ENCODE measurements at regions not wholly inside any gene's neighbourhood (a gene's known extent, or its start where the extent isn't known, plus 50 kb on each side); places are given as distances from the start of the nearest gene placed in this dataset.

GRCh38 chr9:90458485-90458884, 184.1 kb downstream of the DIRAS2 start:
- TF ChIP-seq SUZ12 (IDR thresholded peaks at IDR 0.05; ENCODE audit: extremely low read depth, insufficient read depth, insufficient read length): no peak
- TF ChIP-seq ZNF274 (IDR thresholded peaks at IDR 0.05; ENCODE audit: low read depth, low read length): no peak
- TF ChIP-seq YY1 (IDR thresholded peaks at IDR 0.05; ENCODE audit: insufficient read depth, insufficient read length): no peak
- H3K36me3 ChIP-seq (ENCODE audit: insufficient read depth, insufficient read length, low read length): no peaks in the 10 kb centered on the region

GRCh38 chr9:90459321-90459720, 183.3 kb downstream of the DIRAS2 start:
- Histone ChIP-seq H3K36me3 (ENCODE audit: insufficient read depth, insufficient read length, low read length) (no peaks in the 10 kb centered on the region), H3K9ac (ENCODE audit: insufficient read length, low read depth) (no peak overlapping the region), H3K27me3 (ENCODE audit: insufficient read depth, insufficient read length) (no peaks in the 10 kb centered on the region), H3K4me1 (ENCODE audit: insufficient read depth, insufficient read length) (no peaks in the 10 kb centered on the region), H3K9me3 (ENCODE audit: insufficient read depth, low read length) (peaks cover 5% of the 10 kb centered on the region; the same call in 1 of the 2 replicates), H3K4me3 (ENCODE audit: insufficient read length, low read depth) (no peak overlapping the region)
- TF ChIP-seq ZNF274 (IDR thresholded peaks at IDR 0.05; ENCODE audit: low read depth, low read length): no peak
- TF ChIP-seq YY1 (IDR thresholded peaks at IDR 0.05; ENCODE audit: insufficient read depth, insufficient read length): no peak
- no peak for TF ChIP-seq SUZ12 (IDR thresholded peaks at IDR 0.05; ENCODE audit: extremely low read depth, insufficient read depth, insufficient read length)
- no peak for DNase-seq (ENCODE audit: low read depth, low spot score)

More at GRCh38 chr9:90458485-90458884, 184.1 kb downstream of the DIRAS2 start:
- no peaks in the 10 kb centered on the region for H3K4me1 ChIP-seq (ENCODE audit: insufficient read depth, insufficient read length)
- H3K27me3 ChIP-seq (ENCODE audit: insufficient read depth, insufficient read length): no peaks in the 10 kb centered on the region
- peaks cover 13% of the 10 kb centered on the region for H3K9me3 ChIP-seq (ENCODE audit: insufficient read depth, low read length)
- H3K4me3 ChIP-seq (ENCODE audit: insufficient read length, low read depth): no peak overlapping the region
- DNase-seq (ENCODE audit: low read depth, low spot score): no peak
- H3K9ac ChIP-seq (ENCODE audit: insufficient read length, low read depth): no peak overlapping the region

GRCh38 chr9:90460220-90460619, 182.4 kb downstream of the DIRAS2 start:
- Histone ChIP-seq H3K36me3 (ENCODE audit: insufficient read depth, insufficient read length, low read length) (no peaks in the 10 kb centered on the region), H3K27me3 (ENCODE audit: insufficient read depth, insufficient read length) (no peaks in the 10 kb centered on the region), H3K4me3 (ENCODE audit: insufficient read length, low read depth) (no peak overlapping the region), H3K9me3 (ENCODE audit: insufficient read depth, low read length) (0 out of 2 replicates have a peak, but pooled peaks cover 4% of the 10 kb centered on the region), H3K4me1 (ENCODE audit: insufficient read depth, insufficient read length) (no peaks in the 10 kb centered on the region), H3K9ac (ENCODE audit: insufficient read length, low read depth) (no peak overlapping the region)
- DNase-seq (ENCODE audit: low read depth, low spot score): peak; percentile 38
- TF ChIP-seq ZNF274 (IDR thresholded peaks at IDR 0.05; ENCODE audit: low read depth, low read length) (no peak), SUZ12 (IDR thresholded peaks at IDR 0.05; ENCODE audit: extremely low read depth, insufficient read depth, insufficient read length) (no peak), YY1 (IDR thresholded peaks at IDR 0.05; ENCODE audit: insufficient read depth, insufficient read length) (no peak)

GRCh38 chr9:90464978-90465377, 177.6 kb downstream of the DIRAS2 start:
- no peak overlapping the region for H3K4me3 ChIP-seq (ENCODE audit: insufficient read length, low read depth)
- TF ChIP-seq YY1 (IDR thresholded peaks at IDR 0.05; ENCODE audit: insufficient read depth, insufficient read length) (no peak), SUZ12 (IDR thresholded peaks at IDR 0.05; ENCODE audit: extremely low read depth, insufficient read depth, insufficient read length) (no peak), ZNF274 (IDR thresholded peaks at IDR 0.05; ENCODE audit: low read depth, low read length) (no peak)
- no peaks in the 10 kb centered on the region for H3K9me3 ChIP-seq (ENCODE audit: insufficient read depth, low read length)
- DNase-seq (ENCODE audit: low read depth, low spot score): no peak
- H3K9ac ChIP-seq (ENCODE audit: insufficient read length, low read depth): no peak overlapping the region
- H3K27me3 ChIP-seq (ENCODE audit: insufficient read depth, insufficient read length): no peaks in the 10 kb centered on the region
- no peaks in the 10 kb centered on the region for H3K4me1 ChIP-seq (ENCODE audit: insufficient read depth, insufficient read length)
- H3K36me3 ChIP-seq (ENCODE audit: insufficient read depth, insufficient read length, low read length): no peaks in the 10 kb centered on the region

GRCh38 chr9:90466441-90466840, 176.2 kb downstream of the DIRAS2 start:
- no peaks in the 10 kb centered on the region for H3K36me3 ChIP-seq (ENCODE audit: insufficient read depth, insufficient read length, low read length)
- no peak overlapping the region for H3K9ac ChIP-seq (ENCODE audit: insufficient read length, low read depth)
- no peaks in the 10 kb centered on the region for H3K27me3 ChIP-seq (ENCODE audit: insufficient read depth, insufficient read length)
- H3K4me3 ChIP-seq (ENCODE audit: insufficient read length, low read depth): no peak overlapping the region
- H3K9me3 ChIP-seq (ENCODE audit: insufficient read depth, low read length): no peaks in the 10 kb centered on the region
- TF ChIP-seq YY1 (IDR thresholded peaks at IDR 0.05; ENCODE audit: insufficient read depth, insufficient read length) (no peak), SUZ12 (IDR thresholded peaks at IDR 0.05; ENCODE audit: extremely low read depth, insufficient read depth, insufficient read length) (no peak), ZNF274 (IDR thresholded peaks at IDR 0.05; ENCODE audit: low read depth, low read length) (no peak)
- H3K4me1 ChIP-seq (ENCODE audit: insufficient read depth, insufficient read length): no peaks in the 10 kb centered on the region
- no peak for DNase-seq (ENCODE audit: low read depth, low spot score)

GRCh38 chr9:90469435-90469834, 173.2 kb downstream of the DIRAS2 start:
- TF ChIP-seq SUZ12 (IDR thresholded peaks at IDR 0.05; ENCODE audit: extremely low read depth, insufficient read depth, insufficient read length) (no peak), ZNF274 (IDR thresholded peaks at IDR 0.05; ENCODE audit: low read depth, low read length) (no peak), YY1 (IDR thresholded peaks at IDR 0.05; ENCODE audit: insufficient read depth, insufficient read length) (no peak)
- H3K36me3 ChIP-seq (ENCODE audit: insufficient read depth, insufficient read length, low read length): no peaks in the 10 kb centered on the region
- H3K4me3 ChIP-seq (ENCODE audit: insufficient read length, low read depth): no peak overlapping the region
- no peak for DNase-seq (ENCODE audit: low read depth, low spot score)
- no peaks in the 10 kb centered on the region for H3K9me3 ChIP-seq (ENCODE audit: insufficient read depth, low read length)
- H3K27me3 ChIP-seq (ENCODE audit: insufficient read depth, insufficient read length): no peaks in the 10 kb centered on the region
- no peaks in the 10 kb centered on the region for H3K4me1 ChIP-seq (ENCODE audit: insufficient read depth, insufficient read length)
- H3K9ac ChIP-seq (ENCODE audit: insufficient read length, low read depth): no peak overlapping the region

GRCh38 chr9:90469865-90470387, 172.7 kb downstream of the DIRAS2 start:
- Histone ChIP-seq H3K27me3 (ENCODE audit: insufficient read depth, insufficient read length) (no peaks in the 10 kb centered on the region), H3K4me1 (ENCODE audit: insufficient read depth, insufficient read length) (no peaks in the 10 kb centered on the region), H3K36me3 (ENCODE audit: insufficient read depth, insufficient read length, low read length) (no peaks in the 10 kb centered on the region), H3K9me3 (ENCODE audit: insufficient read depth, low read length) (no peaks in the 10 kb centered on the region), H3K4me3 (ENCODE audit: insufficient read length, low read depth) (no peak overlapping the region), H3K9ac (ENCODE audit: insufficient read length, low read depth) (peak overlapping the region; percentile 13)
- TF ChIP-seq YY1 (IDR thresholded peaks at IDR 0.05; ENCODE audit: insufficient read depth, insufficient read length) (no peak), ZNF274 (IDR thresholded peaks at IDR 0.05; ENCODE audit: low read depth, low read length) (no peak), SUZ12 (IDR thresholded peaks at IDR 0.05; ENCODE audit: extremely low read depth, insufficient read depth, insufficient read length) (no peak)
- DNase-seq (ENCODE audit: low read depth, low spot score): no peak
